HG03175 (cell line): ENCODE measurements at regions not wholly inside any gene's neighbourhood (a gene's known extent, or its start where the extent isn't known, plus 50 kb on each side); places are given as distances from the start of the nearest gene placed in this dataset.

Experiments
- ATAC-seq: cut with Tn5 transposase; IDR thresholded peaks from one replicate; pipeline ENCODE4 v1.9.1; 2021; ENCODE audit warnings: mild to moderate bottlenecking, moderate library complexity; ENCODE audit not compliant: unreplicated experiment

- ATAC-seq, result no peak
Observed at GRCh38 chr4:53654300-53654758, 63.0 kb upstream of the LNX1 start.

- ATAC-seq, result peak; percentile 77
Observed at GRCh38 chr4:53653484-53654053, 62.3 kb upstream of the LNX1 start.

GRCh38 chr4:53651156-53651735 is 60.0 kb upstream of the LNX1 start:
- no peak for ATAC-seq

GRCh38 chr4:53649357-53649756 is 58.1 kb upstream of the LNX1 start:
- ATAC-seq, result no peak

- no peak for ATAC-seq
Observed at GRCh38 chr4:53647547-53647946, 56.3 kb upstream of the LNX1 start.

- no peak for ATAC-seq
Observed at GRCh38 chr4:53646795-53647194, 55.5 kb upstream of the LNX1 start.

GRCh38 chr4:53645108-53645507 is 53.8 kb upstream of the LNX1 start:
- no peak for ATAC-seq

GRCh38 chr4:53644607-53645006 is 53.3 kb upstream of the LNX1 start:
- no peak for ATAC-seq
